ENCODE measurements at regions not wholly inside any gene's neighbourhood (a gene's known extent, or its start where the extent isn't known, plus 50 kb on each side); places are given as distances from the start of the nearest gene placed in this dataset.

- DNase-seq = peak; percentile 80
Measured at GRCh38 chr22:20654343-20655208, 119.3 kb upstream of the SERPIND1 start.

- DNase-seq = no peak
Measured at GRCh38 chr22:20655623-20656022, 118.3 kb upstream of the SERPIND1 start.

GRCh38 chr22:20656516-20656901 is 117.4 kb upstream of the SERPIND1 start:
- no peak for DNase-seq

GRCh38 chr22:20656902-20657836 is 116.7 kb upstream of the SERPIND1 start:
- DNase-seq = no peak
